GM12892 (cell line): ENCODE measurements at regions not wholly inside any gene's neighbourhood (a gene's known extent, or its start where the extent isn't known, plus 50 kb on each side); places are given as distances from the start of the nearest gene placed in this dataset.

Experiments used
- DNase-seq: peaks from one replicate; pipeline ENCODE4 v3.0.0; 2011; ENCODE audit not compliant: insufficient read length
- FAIRE-seq: peaks from 2 replicates; lab custom pipeline; 2011; peaks lifted over from hg19 to GRCh38; lab: Jason Lieb, UNC
- POLR2A ChIP-seq: IDR thresholded peaks from 2 replicates; pipeline ENCODE4 v1.6.1; 2011; ENCODE audit warnings: low read depth, low read length, control low read depth
- POLR2AphosphoS5 ChIP-seq: IDR thresholded peaks from 2 replicates; pipeline ENCODE4 v1.6.1; 2011; ENCODE audit warnings: low read depth, low read length, control low read depth
- TAF1 ChIP-seq: IDR thresholded peaks from 2 replicates; pipeline ENCODE4 v1.6.1; 2011; ENCODE audit warnings: low read depth, mild to moderate bottlenecking, control low read depth, low read length, borderline replicate concordance

GRCh38 chr10:130244928-130245495 lies 108.8 kb downstream of the GLRX3 start:
- no peak for DNase-seq
- FAIRE-seq = no peak
- TF ChIP-seq POLR2AphosphoS5 (no peak), POLR2A (no peak)

- TF ChIP-seq TAF1 = no peak
- TF ChIP-seq POLR2AphosphoS5 = no peak
- TF ChIP-seq POLR2A = no peak
- DNase-seq = no peak
- no peak for FAIRE-seq
Observed at GRCh38 chr10:130246113-130246512, 109.9 kb downstream of the GLRX3 start.

GRCh38 chr10:130250127-130250526 lies 113.9 kb downstream of the GLRX3 start:
- FAIRE-seq (no peak), DNase-seq (no peak)
- no peak for TF ChIP-seq TAF1
- TF ChIP-seq POLR2A = no peak
- no peak for TF ChIP-seq POLR2AphosphoS5

- no peak for TF ChIP-seq POLR2AphosphoS5
- TF ChIP-seq POLR2A = no peak
- no peak for TF ChIP-seq TAF1
- DNase-seq = no peak
- FAIRE-seq = no peak
Observed at GRCh38 chr10:130251766-130252165, 115.6 kb downstream of the GLRX3 start.

GRCh38 chr10:130254243-130254642 lies 118.1 kb downstream of the GLRX3 start:
- TF ChIP-seq POLR2A (no peak), TAF1 (no peak), POLR2AphosphoS5 (no peak)
- no peak for FAIRE-seq
- DNase-seq = no peak

GRCh38 chr10:130254662-130255061 lies 118.5 kb downstream of the GLRX3 start:
- no peak for FAIRE-seq
- no peak for DNase-seq
- no peak for TF ChIP-seq TAF1

GRCh38 chr10:130255777-130256176 lies 119.6 kb downstream of the GLRX3 start:
- DNase-seq (no peak), FAIRE-seq (no peak)
- no peak for TF ChIP-seq POLR2AphosphoS5
- TF ChIP-seq POLR2A = no peak
- TF ChIP-seq TAF1 = no peak

GRCh38 chr10:130257897-130258296 lies 121.7 kb downstream of the GLRX3 start:
- no peak for TF ChIP-seq POLR2AphosphoS5
- TF ChIP-seq TAF1 = no peak
- no peak for TF ChIP-seq POLR2A
- no peak for FAIRE-seq
- DNase-seq = no peak

GRCh38 chr10:130259380-130259779 lies 123.2 kb downstream of the GLRX3 start:
- FAIRE-seq (no peak), DNase-seq (no peak)
- TF ChIP-seq TAF1 = no peak
- TF ChIP-seq POLR2A = no peak
- no peak for TF ChIP-seq POLR2AphosphoS5

GRCh38 chr10:130261306-130261705 lies 125.1 kb downstream of the GLRX3 start:
- no peak for DNase-seq
- TF ChIP-seq POLR2A (no peak), POLR2AphosphoS5 (no peak), TAF1 (no peak)
- FAIRE-seq = no peak

- FAIRE-seq = no peak
- no peak for DNase-seq
- no peak for TF ChIP-seq POLR2AphosphoS5
- no peak for TF ChIP-seq TAF1
- no peak for TF ChIP-seq POLR2A
Observed at GRCh38 chr10:130261766-130262165, 125.6 kb downstream of the GLRX3 start.

- TF ChIP-seq POLR2A (no peak), POLR2AphosphoS5 (no peak), TAF1 (no peak)
- FAIRE-seq = no peak
- DNase-seq = no peak
Observed at GRCh38 chr10:130263289-130263688, 127.1 kb downstream of the GLRX3 start.
